Glomerular visceral epithelial cell (primary cell): ENCODE measurements at regions not wholly inside any gene's neighbourhood (a gene's known extent, or its start where the extent isn't known, plus 50 kb on each side); places are given as distances from the start of the nearest gene placed in this dataset.
A peak's percentile ranks its signal among the peaks of the same experiment; 100 is the strongest.
"Not testable (repeated sequence)": the region's sequence is repeated elsewhere in the genome, so short reads cannot be mapped to it uniquely, and the experiment has no call there.

ENCODE experiments used
- DNase-seq: peaks from one replicate; pipeline ENCODE4 v3.0.0-alpha.2; 2016; ENCODE audit errors: extremely low spot score

DNA sequence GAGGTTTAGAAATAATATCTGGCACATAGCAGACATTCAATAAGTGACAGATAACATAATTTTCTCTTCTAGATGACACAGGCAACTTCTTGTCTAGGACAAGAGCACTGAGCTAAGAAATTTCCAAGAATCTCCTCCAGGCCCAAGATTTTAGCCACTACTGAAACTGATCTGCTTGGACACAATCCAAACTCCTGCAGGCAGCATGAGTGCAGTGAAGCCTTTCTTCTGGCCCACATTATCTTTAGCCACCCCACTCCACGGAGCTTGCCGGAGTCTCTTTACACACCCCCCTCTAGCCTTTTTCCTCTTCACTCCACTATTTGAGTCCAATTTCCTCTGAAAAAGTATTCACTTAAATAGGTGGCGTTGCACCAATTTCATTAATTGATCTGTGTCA is 142.9 kb upstream of the DUSP10 start:
- peak; percentile 53 for DNase-seq

DNA sequence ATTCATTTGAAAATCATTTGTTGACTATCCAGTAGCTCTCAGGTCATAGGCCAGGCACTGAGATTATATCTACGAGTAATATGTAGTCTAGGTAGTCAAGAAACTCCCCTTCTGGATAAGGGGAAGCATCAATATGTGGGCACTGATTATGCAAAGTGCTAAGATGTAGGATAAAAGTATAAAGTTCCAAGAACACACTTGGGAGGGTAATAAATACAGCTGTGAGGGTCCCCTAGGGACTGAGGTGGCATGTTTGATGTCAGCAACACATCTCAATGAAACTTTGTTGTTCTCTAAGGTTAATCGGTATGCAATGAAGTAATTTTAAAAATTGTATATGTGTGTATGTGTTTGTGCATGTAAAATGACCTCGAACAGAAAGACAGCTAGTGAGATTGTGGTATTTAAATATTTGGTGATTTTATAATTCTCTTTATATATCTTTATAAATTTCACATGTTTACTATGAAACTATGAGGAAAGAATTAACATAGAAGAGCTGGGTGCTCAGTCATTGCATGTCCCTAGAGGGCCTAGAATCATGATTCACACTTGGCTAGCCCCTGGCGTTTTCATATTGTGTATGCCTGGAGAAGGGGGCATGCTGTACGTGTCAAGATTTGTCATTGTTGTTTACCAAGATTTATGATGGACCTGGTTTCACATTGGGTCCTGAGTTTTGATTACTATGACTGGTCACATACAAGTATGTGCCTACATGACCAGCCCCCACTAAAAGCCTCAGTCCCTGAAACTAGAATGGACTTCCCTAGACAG is 140.1 kb upstream of the DUSP10 start:
- no peak for DNase-seq

DNA sequence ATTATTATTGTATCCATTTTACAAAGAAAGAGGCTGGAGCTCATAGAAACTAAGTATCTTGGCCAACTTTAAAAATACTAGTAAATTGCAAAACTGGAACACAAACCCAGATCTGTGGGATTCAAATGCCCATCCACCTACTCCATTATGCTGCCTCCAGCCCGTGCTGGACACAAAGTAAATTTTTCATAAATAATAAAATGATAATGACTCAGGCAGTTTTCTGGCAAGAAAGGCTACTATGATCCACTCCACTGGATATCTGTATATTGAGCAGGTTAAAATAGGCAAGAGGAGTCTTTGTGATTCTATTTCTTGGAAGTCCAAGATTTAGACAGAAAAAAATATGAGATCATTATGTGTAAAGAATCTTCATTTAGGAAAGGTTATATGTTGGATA is 138.3 kb upstream of the DUSP10 start:
- DNase-seq: no peak

GRCh38 chr1:221878134-221878533 is 136.2 kb upstream of the DUSP10 start:
- DNase-seq: no peak

- DNase-seq: no peak
These were observed 135.4 kb upstream of the DUSP10 start for GRCh38 chr1:221877311-221877710.

GRCh38 chr1:221875004-221875330 is 133.1 kb upstream of the DUSP10 start:
- DNase-seq: no peak

DNA sequence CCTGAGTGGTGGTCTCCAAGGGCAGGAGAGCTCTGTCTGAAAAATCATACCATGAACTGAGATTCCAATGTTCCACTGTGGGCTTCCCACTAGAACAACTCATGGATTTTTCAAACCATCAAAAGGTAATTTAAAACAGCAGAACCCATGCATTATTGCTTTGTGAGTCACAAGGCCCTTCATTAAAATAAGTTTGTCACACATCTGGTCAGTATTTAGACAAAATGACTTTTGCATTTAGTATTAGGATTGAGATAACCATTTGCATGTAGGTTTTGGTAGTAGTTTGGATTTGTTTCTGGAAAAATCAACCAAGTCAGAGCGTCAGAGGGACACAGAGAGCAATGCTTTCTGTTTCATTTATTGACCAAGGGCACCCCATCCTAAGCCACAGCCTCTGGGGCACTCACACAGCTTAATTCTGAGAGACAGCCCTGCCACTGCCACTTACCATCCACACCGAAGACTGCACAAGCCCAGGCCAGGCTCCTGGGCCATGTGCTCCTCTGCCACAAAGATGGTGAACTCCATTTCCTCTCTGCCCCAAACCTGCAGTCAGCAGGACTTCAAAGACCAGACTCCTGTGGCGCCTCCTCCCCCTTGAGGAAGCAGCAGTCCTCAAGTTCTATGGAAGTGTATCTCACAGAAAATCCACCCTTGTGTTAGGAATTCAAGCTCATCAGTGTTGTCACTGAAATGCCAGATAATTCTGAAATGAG is 132.6 kb upstream of the DUSP10 start:
- DNase-seq: no peak

DNA sequence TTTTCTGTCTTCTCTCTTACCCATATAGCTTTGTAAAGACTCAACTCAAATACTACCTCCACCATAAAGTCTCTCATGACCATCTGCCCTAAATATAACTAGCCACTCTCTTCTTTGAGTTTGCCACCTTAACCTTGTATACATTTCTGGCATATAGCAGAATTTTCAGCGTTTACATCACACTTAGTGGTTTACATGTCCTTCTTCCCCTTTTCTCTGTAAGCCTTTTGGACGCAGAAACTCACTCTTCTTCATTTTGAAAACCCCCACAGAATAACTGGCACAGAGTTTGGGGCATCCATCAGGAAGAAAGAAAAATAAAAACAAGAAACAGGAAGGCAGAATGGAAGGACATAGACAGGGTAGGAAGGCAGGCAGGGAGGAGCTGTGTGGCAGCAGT is 131.8 kb upstream of the DUSP10 start:
- DNase-seq: no peak

- no peak for DNase-seq
These were observed 129.2 kb upstream of the DUSP10 start for GRCh38 chr1:221871056-221871455.

GRCh38 chr1:221869779-221870178 is 127.9 kb upstream of the DUSP10 start:
- DNase-seq: no peak

DNA sequence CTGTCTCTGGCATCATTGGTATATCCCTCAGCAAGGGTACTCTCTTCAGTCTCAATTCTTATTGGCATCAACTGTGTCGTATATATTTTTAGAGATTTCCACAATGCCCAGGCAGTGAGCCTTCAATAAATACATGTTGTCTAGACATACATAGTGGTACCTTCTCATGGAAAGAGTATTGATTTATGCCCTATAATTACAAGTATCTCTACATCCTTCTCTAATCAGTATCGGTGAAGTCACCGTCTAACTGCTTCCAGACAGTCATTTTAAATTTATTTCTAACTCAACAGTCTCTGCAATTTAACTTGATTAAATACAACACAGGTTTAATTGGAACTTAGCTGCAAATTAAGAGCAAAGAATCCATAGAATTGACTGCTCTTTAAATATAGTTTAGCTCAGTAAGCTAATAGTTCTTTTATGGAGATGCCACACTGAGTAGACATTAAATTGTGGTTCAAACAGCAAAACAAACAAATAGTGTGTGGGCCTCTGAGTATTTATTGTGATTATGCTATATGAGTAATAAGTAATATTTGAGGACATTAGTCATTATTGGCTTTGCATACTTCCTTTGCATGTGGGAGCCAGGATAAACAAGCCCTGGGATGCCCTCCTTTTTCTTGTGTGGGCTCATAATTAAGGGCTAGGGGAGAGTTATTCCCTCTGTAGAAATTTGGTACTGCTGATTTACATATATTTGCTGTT is 126.9 kb upstream of the DUSP10 start:
- DNase-seq: no peak

DNA sequence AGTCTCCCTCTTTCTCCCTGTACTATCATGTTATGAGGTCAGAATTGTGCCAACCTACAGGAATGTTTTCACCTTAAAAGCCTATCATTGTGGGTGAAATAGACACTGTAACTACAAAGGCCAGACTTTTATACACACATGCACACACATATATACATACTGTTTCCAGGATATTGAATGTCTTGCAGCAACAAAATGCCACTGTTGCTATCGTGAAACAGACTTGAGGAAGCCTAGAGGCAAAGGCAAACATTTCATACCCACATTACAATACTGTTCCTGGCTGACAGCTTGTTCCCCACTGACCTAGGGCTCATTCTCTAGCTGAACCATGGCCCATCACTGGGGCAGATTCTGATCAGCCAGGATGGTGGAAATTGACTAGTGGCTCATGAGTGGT is 125.1 kb upstream of the DUSP10 start:
- no peak for DNase-seq

DNA sequence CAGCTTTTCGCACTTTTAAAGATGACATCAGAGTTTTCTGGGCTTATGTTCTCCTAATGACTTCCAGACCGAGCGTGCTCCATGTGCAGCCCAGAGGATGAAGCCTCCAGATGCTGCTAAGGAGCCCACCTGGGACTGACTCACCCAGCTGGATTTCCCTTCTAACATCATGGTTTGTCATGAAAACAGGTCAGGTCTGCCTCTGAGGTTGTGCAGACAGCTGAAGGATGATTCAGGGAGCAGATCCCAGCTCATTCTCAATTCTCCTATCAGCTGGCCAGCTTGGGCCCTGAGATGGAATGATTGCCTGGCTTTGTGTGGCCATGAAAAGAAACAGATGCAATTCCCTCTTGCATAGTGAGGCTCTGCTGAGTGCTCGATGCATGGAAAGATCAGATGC is 123.9 kb upstream of the DUSP10 start:
- DNase-seq: peak; percentile 14

DNA sequence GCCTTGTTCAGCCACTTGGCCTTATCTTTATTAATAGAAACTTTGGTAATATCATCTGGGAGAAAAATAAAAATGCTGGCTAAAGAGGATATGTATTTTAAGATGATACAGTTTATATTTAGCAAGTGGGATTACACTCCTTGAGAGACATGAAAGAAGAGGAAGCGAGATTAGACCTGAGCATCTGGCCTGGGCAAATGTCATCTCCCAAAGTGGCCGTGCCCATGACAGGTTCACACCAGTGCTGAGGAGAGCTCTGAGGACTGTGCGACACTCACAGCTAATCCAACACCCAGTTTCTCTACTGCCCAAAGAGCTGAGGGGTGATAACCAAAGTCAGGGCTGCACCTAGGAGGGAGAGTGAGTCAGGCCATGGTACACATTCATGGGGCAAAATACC is 121.7 kb upstream of the DUSP10 start:
- DNase-seq: no peak

GRCh38 chr1:221862971-221863370 is 121.1 kb upstream of the DUSP10 start:
- no peak for DNase-seq

DNA sequence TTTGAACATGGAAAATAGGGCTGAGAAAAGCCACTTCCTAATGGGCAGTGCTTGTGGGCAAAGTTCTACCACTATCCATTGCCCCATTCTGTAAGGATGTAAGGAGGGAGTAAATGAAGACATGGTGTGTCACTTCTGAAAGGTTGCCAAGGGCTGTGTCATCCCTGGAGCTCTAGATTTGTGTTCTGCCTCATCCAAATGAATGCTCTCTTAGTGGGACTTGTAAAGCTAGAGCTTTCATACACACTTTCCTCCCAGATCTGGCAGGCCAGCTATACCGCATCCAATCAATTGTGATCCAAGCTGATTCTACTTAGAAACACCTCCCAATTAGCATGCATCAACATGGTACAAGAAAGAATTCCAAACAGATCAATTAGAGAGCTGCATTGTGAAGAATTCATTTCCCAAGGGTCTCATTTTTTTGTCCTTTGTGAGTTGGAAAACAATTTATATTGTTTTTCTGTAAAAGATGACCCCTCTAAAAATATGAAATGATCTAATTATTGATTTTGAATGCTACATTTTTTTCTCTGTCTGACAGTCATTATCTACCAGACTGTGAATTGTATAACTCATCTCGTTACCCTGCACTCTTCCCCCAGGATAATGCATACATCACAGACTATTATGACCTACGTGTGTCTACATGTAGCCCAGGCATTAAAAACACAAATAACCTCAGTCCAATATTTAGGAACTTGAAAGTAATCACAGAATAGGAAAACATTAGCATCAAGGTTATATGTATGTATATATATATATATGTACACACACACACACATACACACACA is 117.1 kb upstream of the DUSP10 start:
- peak; percentile 78 for DNase-seq

DNA sequence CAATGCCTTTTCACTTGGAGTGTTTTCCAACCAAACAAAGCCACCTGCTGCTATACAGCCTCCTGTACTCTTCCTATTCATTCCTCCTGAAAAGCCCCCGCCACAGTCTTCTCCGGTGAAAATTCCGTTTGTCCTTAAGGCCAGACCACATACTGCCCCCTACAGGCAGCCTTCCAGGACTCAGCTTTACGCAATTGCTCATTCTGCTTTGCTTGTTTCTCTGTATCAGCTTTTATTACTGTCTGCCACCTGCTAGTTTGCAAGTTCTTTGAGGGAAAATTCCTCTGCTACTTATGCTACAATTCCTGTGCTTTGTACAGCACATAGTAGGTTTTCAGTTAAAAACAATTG is 115.2 kb upstream of the DUSP10 start:
- DNase-seq: not testable (repeated sequence)

- DNase-seq: no peak
These were observed 114.6 kb upstream of the DUSP10 start for GRCh38 chr1:221856228-221857093.

- DNase-seq: no peak
These were observed 113.3 kb upstream of the DUSP10 start for GRCh38 chr1:221855156-221855555.

DNA sequence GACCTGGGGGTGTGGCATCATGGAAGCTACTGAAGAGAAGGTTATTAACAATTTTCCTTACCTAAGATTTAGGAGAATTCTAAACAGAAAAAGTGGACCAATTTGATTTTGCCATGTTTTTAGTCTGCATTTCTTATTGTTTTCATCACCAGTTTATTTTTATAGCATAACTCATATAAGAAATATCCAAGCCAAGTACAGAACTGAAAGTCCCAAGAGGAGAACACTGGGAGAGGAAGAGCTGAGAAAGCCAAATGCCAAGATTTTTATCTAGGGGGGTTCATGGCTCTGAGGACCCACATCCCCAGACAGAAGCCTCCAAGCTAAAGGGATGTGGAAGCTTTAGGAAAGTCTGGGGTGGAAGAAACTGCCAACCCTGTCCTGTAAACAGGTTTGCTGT is 109.4 kb upstream of the DUSP10 start:
- no peak for DNase-seq

DNA sequence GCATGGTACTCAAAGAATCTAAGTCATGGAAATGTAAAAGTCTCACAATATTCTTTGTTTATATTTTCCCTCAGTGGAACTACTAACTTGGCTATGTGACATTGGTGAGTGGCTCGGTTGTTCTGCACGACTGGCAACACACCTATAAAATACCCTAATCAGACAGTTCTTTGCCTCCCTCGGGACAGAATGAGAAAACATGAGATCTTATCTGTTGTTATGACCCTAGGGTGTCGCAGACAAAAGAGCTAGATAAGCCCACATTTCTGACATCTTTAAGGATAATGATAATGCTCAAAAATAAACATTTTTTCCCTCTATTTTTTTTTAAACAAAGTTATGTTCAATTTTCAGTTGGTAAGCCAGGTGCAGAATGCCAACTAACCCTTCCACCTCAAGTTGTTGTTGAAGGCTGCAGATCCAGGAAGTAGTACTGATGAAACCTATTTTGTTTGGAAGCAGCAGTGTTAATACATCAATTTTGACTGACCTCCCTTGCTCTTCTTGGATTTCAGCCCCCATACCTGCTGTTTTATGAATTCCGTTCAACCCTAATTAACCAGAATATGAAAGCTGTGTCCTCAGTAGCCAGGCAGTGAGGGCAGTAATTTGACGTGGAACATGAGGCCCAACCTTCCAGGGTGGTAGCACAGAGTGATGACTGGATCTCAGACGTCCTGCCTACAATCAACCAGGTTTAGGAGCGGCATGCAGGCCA is 108.7 kb upstream of the DUSP10 start:
- DNase-seq: no peak
